ENCODE measurements at regions not wholly inside any gene's neighbourhood (a gene's known extent, or its start where the extent isn't known, plus 50 kb on each side); places are given as distances from the start of the nearest gene placed in this dataset.

DNA sequence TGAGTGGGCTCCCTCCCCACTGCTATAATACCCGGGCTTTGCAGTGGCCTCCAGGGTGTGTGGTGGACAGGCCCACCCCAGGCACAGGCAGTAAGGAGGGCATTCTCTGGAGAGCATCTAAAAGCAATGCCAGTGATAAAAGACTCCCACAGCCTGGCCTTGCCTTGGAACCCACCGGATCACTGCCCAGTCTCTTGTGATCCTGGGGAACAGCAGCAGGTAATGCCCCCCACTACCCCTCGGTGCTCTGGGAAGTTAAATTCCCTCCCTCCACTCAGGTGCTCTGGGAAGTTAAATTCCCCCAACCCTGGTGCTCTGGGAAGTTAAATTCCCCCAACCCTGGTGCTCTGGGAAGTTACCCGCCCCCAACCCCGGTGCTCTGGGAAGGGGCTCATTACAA is 565.2 kb downstream of the TCERG1L start:
- no peak for TF ChIP-seq CTCF (IDR thresholded peaks at IDR 0.05)
- H3K27ac ChIP-seq = no peak overlapping the region
- no peak overlapping the region for H3K9ac ChIP-seq (ENCODE audit: low read depth in 2 of 2, low read length in 2 of 2)
- H3K36me3 ChIP-seq = no peaks in the 10 kb centered on the region
- H3K27me3 ChIP-seq = no peaks in the 10 kb centered on the region
- H3K4me3 ChIP-seq = no peak overlapping the region
- no peaks in the 10 kb centered on the region for H3K4me1 ChIP-seq
- intact Hi-C loops (cut with DNase I) = no loop called here
- no peaks in the 10 kb centered on the region for H3K9me3 ChIP-seq
- DNase-seq = no peak

GRCh38 chr10:130747356-130747755 is 564.2 kb downstream of the TCERG1L start:
- H3K4me1 ChIP-seq = no peaks in the 10 kb centered on the region
- no peaks in the 10 kb centered on the region for H3K9me3 ChIP-seq
- no peaks in the 10 kb centered on the region for H3K27me3 ChIP-seq
- H3K36me3 ChIP-seq = no peaks in the 10 kb centered on the region
- H3K9ac ChIP-seq (ENCODE audit: low read depth in 2 of 2, low read length in 2 of 2) = no peak overlapping the region
- intact Hi-C loops (cut with DNase I) = no loop called here
- H3K27ac ChIP-seq = no peak overlapping the region
- no peak overlapping the region for H3K4me3 ChIP-seq
- DNase-seq = no peak
- TF ChIP-seq CTCF (IDR thresholded peaks at IDR 0.05) = no peak

DNA sequence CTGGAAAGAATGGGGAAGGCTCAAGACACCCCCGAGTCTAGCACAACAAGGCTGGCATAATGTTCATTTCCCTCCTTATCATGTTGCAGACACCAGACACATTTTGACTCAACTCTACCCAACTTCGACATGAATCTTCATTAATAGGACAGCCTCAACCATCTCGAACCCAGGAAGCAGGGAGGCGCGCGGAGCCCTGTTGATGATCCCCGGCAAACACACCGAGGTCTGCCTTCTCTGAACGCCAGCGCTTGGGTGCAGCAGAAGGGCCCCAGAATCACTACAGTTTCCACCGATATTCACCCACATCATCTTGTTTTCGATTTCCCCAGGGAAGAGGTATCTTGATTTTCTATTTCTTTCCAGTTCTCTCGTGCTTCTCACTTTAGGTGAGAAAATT is 563.6 kb downstream of the TCERG1L start:
- Histone ChIP-seq H3K4me1 (no peaks in the 10 kb centered on the region), H3K4me3 (no peak overlapping the region), H3K36me3 (no peaks in the 10 kb centered on the region), H3K27me3 (no peaks in the 10 kb centered on the region), H3K9ac (ENCODE audit: low read depth in 2 of 2, low read length in 2 of 2) (no peak overlapping the region), H3K9me3 (no peaks in the 10 kb centered on the region), H3K27ac (no peak overlapping the region)
- intact Hi-C loops (cut with DNase I) = no loop called here
- TF ChIP-seq CTCF (IDR thresholded peaks at IDR 0.05) = no peak
- DNase-seq = no peak

DNA sequence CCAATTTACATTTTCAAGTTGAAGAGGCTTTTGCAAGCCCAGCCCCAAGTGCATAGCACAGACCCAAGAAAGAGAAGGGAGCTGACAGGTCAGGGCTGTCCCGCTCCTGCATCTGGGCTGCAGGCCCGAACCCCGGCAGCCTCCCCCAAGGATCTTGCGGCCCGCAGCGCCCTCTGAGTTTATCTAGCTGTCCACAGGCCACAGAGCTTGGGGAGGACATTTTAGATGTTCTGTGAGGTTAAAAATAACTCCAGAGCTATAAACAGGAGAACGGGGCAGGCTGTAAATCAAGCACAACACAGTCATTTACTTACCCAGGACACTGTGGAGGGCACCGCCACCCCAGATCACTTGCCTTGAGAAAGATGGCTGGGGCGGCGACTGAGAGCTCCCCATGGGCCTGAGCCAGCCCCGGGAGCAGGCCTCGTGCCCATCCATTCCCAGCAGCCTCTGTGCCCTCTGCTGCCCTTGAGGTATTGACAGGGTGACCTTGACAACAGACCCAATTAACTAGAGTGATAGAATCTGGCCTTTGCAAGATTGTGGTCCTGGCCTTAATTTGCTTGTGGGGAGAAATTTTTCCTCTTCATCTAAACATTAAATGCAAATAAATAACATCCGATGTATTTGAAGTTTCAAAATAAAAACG is 563.0 kb downstream of the TCERG1L start:
- H3K27ac ChIP-seq = no peak overlapping the region
- no peak for DNase-seq
- no peak overlapping the region for H3K9ac ChIP-seq (ENCODE audit: low read depth in 2 of 2, low read length in 2 of 2)
- TF ChIP-seq CTCF (IDR thresholded peaks at IDR 0.05) = no peak
- H3K4me1 ChIP-seq = no peaks in the 10 kb centered on the region
- no peaks in the 10 kb centered on the region for H3K36me3 ChIP-seq
- no peak overlapping the region for H3K4me3 ChIP-seq
- intact Hi-C loops (cut with DNase I) = no loop called here
- no peaks in the 10 kb centered on the region for H3K9me3 ChIP-seq
- no peaks in the 10 kb centered on the region for H3K27me3 ChIP-seq

- Histone ChIP-seq H3K4me3 (no peak overlapping the region), H3K4me1 (no peaks in the 10 kb centered on the region), H3K9me3 (no peaks in the 10 kb centered on the region), H3K27ac (no peak overlapping the region), H3K36me3 (no peaks in the 10 kb centered on the region), H3K9ac (ENCODE audit: low read depth in 2 of 2, low read length in 2 of 2) (no peak overlapping the region), H3K27me3 (no peaks in the 10 kb centered on the region)
- intact Hi-C loops (cut with DNase I) = no loop called here
- no peak for TF ChIP-seq CTCF (IDR thresholded peaks at IDR 0.05)
- no peak for DNase-seq
Measured at GRCh38 chr10:130749911-130750310, 561.6 kb downstream of the TCERG1L start.
